ENCODE measurements at regions not wholly inside any gene's neighbourhood (a gene's known extent, or its start where the extent isn't known, plus 50 kb on each side); places are given as distances from the start of the nearest gene placed in this dataset.

GRCh38 chr15:70531576-70531975 is 231.8 kb downstream of the UACA start:
- Histone ChIP-seq H3K4me3 (no peak overlapping the region), H3K36me3 (no peaks in the 10 kb centered on the region), H3K9me3 (no peaks in the 10 kb centered on the region), H3K27ac (no peak overlapping the region), H3K4me1 (no peaks in the 10 kb centered on the region), H3K27me3 (no peaks in the 10 kb centered on the region)
- DNase-seq: no peak
- ATAC-seq: no peak
- intact Hi-C loops (cut with DNase I): no loop called here
- WGBS, 2 donors: 67 to 76% methylated on average over 2 of the region's 2 CpGs
- no peak for FAIRE-seq
- no peak for TF ChIP-seq CTCF (IDR thresholded peaks at IDR 0.05)

DNA sequence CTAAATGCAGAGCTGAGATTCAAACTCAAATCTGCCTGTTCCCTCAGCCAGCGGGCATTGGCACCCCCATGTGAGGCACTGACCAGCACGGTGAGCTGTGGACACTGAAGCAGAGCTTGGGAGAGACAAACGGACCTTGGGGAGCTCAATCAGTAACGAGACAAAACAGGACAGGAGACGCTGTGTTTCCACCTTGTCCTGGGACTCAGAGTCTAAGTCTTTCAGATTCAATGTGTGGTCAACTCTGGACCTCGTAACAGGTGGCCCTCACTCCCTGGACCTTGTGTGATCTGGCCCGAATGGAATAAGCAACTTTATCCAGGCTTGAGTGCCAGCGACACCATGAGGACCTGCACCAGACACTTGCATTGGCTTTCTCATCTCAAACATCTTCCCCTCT is 232.5 kb downstream of the UACA start:
- Histone ChIP-seq H3K9me3 (no peaks in the 10 kb centered on the region), H3K4me1 (no peaks in the 10 kb centered on the region), H3K4me3 (no peak overlapping the region), H3K27ac (no peak overlapping the region), H3K36me3 (no peaks in the 10 kb centered on the region), H3K27me3 (no peaks in the 10 kb centered on the region)
- WGBS, 2 donors: 59 to 75% methylated on average over 8 of the region's 8 CpGs
- no peak for FAIRE-seq
- intact Hi-C loops (cut with DNase I): no loop called here
- no peak for DNase-seq
- no peak for ATAC-seq
- no peak for TF ChIP-seq CTCF (IDR thresholded peaks at IDR 0.05)

- no peaks in the 10 kb centered on the region for H3K27me3 ChIP-seq
- intact Hi-C loops (cut with DNase I): no loop called here
- DNase-seq (no peak), ATAC-seq (no peak), FAIRE-seq (no peak)
- TF ChIP-seq CTCF (IDR thresholded peaks at IDR 0.05): no peak
- H3K9me3 ChIP-seq: no peaks in the 10 kb centered on the region
- H3K4me3 ChIP-seq: no peak overlapping the region
- WGBS, 2 donors: 77 to 80% methylated on average over 4 of the region's 4 CpGs
- H3K4me1 ChIP-seq: no peaks in the 10 kb centered on the region
- no peak overlapping the region for H3K27ac ChIP-seq
- no peaks in the 10 kb centered on the region for H3K36me3 ChIP-seq
Observed at GRCh38 chr15:70530503-70530902, 232.9 kb downstream of the UACA start.

DNA sequence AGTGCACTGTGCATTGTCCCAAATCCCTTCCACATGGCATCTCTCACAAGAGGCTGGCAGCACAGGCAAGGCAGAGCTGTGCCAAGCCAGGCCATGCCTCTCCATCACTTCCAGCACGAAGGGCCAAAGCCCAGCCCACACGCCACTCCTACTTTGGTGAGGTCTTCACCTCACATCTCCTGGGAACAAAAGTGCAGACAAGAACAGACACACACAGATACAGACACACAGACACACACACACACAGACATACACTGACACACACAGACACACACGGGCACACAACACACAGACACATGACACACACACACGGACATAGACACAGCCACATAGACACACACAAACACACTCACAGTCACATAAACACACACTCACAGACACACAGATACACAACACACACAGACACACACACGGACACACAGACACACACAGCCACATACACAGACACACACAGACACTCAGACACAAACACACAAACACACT is 233.3 kb downstream of the UACA start:
- WGBS, 2 donors: 72 to 82% methylated on average over 5 of the region's 5 CpGs
- ATAC-seq: no peak
- Histone ChIP-seq H3K4me1 (no peaks in the 10 kb centered on the region), H3K36me3 (no peaks in the 10 kb centered on the region), H3K9me3 (no peaks in the 10 kb centered on the region), H3K27ac (no peak overlapping the region), H3K4me3 (no peak overlapping the region), H3K27me3 (no peaks in the 10 kb centered on the region)
- intact Hi-C loops (cut with DNase I): no loop called here
- no peak for TF ChIP-seq CTCF (IDR thresholded peaks at IDR 0.05)
- no peak for DNase-seq
- FAIRE-seq: no peak

- ATAC-seq (no peak), DNase-seq (no peak), FAIRE-seq (no peak)
- Histone ChIP-seq H3K4me3 (no peak overlapping the region), H3K27ac (no peak overlapping the region), H3K36me3 (no peaks in the 10 kb centered on the region), H3K4me1 (no peaks in the 10 kb centered on the region), H3K9me3 (no peaks in the 10 kb centered on the region), H3K27me3 (no peaks in the 10 kb centered on the region)
- WGBS, 2 donors: 79 to 81% methylated on average over 4 of the region's 4 CpGs
- TF ChIP-seq CTCF (IDR thresholded peaks at IDR 0.05): no peak
- intact Hi-C loops (cut with DNase I): no loop called here
Observed at GRCh38 chr15:70528816-70529215, 234.5 kb downstream of the UACA start.
